Neuronal stem cell (in vitro differentiated cells): ENCODE measurements at regions not wholly inside any gene's neighbourhood (a gene's known extent, or its start where the extent isn't known, plus 50 kb on each side); places are given as distances from the start of the nearest gene placed in this dataset.

Experiments
- DNase-seq: peaks from one replicate; pipeline ENCODE4 v3.0.0-alpha.2; 2013; ENCODE audit warnings: low spot score
- H2AFZ ChIP-seq: one replicate; pipeline ENCODE4 v1.6.1; 2013; ENCODE audit warnings: mild to moderate bottlenecking, low read length, inconsistent platforms
- H2AK5ac ChIP-seq: 2 replicates; pipeline ENCODE4 v1.6.1; 2013; ENCODE audit warnings: low read depth, mild to moderate bottlenecking, inconsistent platforms, low read length, moderate library complexity, mixed read lengths
- H2BK120ac ChIP-seq: 2 replicates; pipeline ENCODE4 v1.6.1; 2013; ENCODE audit warnings: low read depth, mild to moderate bottlenecking, inconsistent platforms, low read length, moderate library complexity, mixed read lengths
- H2BK12ac ChIP-seq: one replicate; pipeline ENCODE4 v1.6.1; 2013; ENCODE audit warnings: low read length, inconsistent platforms
- H2BK15ac ChIP-seq: 2 replicates; pipeline ENCODE4 v1.6.1; 2013; ENCODE audit warnings: mild to moderate bottlenecking, low read length, inconsistent platforms, mixed read lengths
- H2BK5ac ChIP-seq: one replicate; pipeline ENCODE4 v1.6.1; 2013; ENCODE audit warnings: inconsistent platforms, mild to moderate bottlenecking, low read length, moderate library complexity
- H3K14ac ChIP-seq: one replicate; pipeline ENCODE4 v1.6.1; 2013; ENCODE audit warnings: low read length, inconsistent platforms
- H3K18ac ChIP-seq: 2 replicates; pipeline ENCODE4 v1.6.1; 2013; ENCODE audit warnings: low read length, inconsistent platforms
- H3K23ac ChIP-seq: 2 replicates; pipeline ENCODE4 v1.6.1; 2013; ENCODE audit warnings: low read depth, mild to moderate bottlenecking, mixed read lengths, low read length, inconsistent platforms; ENCODE audit not compliant: poor library complexity
- H3K27ac ChIP-seq: replicated peaks from 3 replicates; pipeline ENCODE4 v1.5.1; 2013; ENCODE audit warnings: low read length, inconsistent platforms
- H3K27me3 ChIP-seq, 3 experiments: 2 replicates each; pipeline ENCODE4 v1.6.1; 2013; ENCODE audit warnings: low read length in 3 of 3, mild to moderate bottlenecking in 2 of 3, inconsistent platforms in 1 of 3, low read depth in 1 of 3, mixed read lengths in 1 of 3, moderate library complexity in 1 of 3; ENCODE audit not compliant: control insufficient read depth in 3 of 3, insufficient read depth in 3 of 3
- H3K36me3 ChIP-seq, 2 donors: replicated peaks in 1 of 2; 2 replicates each; pipeline ENCODE4 v1.6.1; 2013; ENCODE audit warnings: low read length in 2 of 2; ENCODE audit not compliant: control insufficient read depth in 2 of 2, insufficient read depth in 2 of 2
- H3K4ac ChIP-seq: 2 replicates; pipeline ENCODE4 v1.6.1; 2013; ENCODE audit warnings: inconsistent platforms, mild to moderate bottlenecking, low read length, moderate library complexity
- H3K4me1 ChIP-seq, 2 donors: 1 replicate in 1 of 2; 2 replicates in 1 of 2; pipeline ENCODE4 v1.6.1; 2013; ENCODE audit warnings: low read length in 2 of 2, low read depth in 1 of 2; ENCODE audit not compliant: control insufficient read depth in 2 of 2, insufficient read depth in 1 of 2
- H3K4me2 ChIP-seq: one replicate; pipeline ENCODE4 v1.6.1; 2013; ENCODE audit warnings: mild to moderate bottlenecking, low read length, inconsistent platforms; ENCODE audit not compliant: insufficient read depth, poor library complexity, severe bottlenecking
- H3K4me3 ChIP-seq, 2 donors: 2 replicates each; pipeline ENCODE4 v1.5.1; 2013; ENCODE audit warnings: low read length in 2 of 2, mild to moderate bottlenecking in 2 of 2, inconsistent platforms in 1 of 2, moderate library complexity in 1 of 2
- H3K79me1 ChIP-seq: one replicate; pipeline ENCODE4 v1.6.1; 2013; ENCODE audit warnings: low read depth, mild to moderate bottlenecking, inconsistent platforms, low read length, moderate library complexity
- H3K9ac ChIP-seq: one replicate; pipeline ENCODE4 v1.6.1; 2013; ENCODE audit warnings: mild to moderate bottlenecking, low read depth, low read length, inconsistent platforms; ENCODE audit not compliant: poor library complexity
- H3K9me3 ChIP-seq, 2 donors: replicated peaks in 1 of 2; 2 replicates each; pipeline versions ENCODE3 to v1.6.1; 2013; ENCODE audit warnings: low read length in 2 of 2, mild to moderate bottlenecking in 2 of 2, inconsistent platforms in 1 of 2, low read depth in 1 of 2, mixed read lengths in 1 of 2, moderate library complexity in 1 of 2; ENCODE audit not compliant: control insufficient read depth in 2 of 2, insufficient read depth in 1 of 2
- H4K8ac ChIP-seq: one replicate; pipeline ENCODE4 v1.6.1; 2013; ENCODE audit warnings: low read depth, mild to moderate bottlenecking, inconsistent platforms, low read length, moderate library complexity
- H4K91ac ChIP-seq: one replicate; pipeline ENCODE4 v1.6.1; 2013; ENCODE audit warnings: low read length, low read depth, mild to moderate bottlenecking, inconsistent platforms; ENCODE audit not compliant: poor library complexity
- WGBS, 2 donors: extraction: QIAGEN DNeasy Blood & Tissue Kit; methylation state at CpG; one replicate each; pipeline ENCODE4 v1.1.7; 2013; ENCODE audit warnings: missing lambda C conversion rate in 2 of 2, mixed read lengths in 1 of 2; ENCODE audit not compliant: insufficient read length in 2 of 2, insufficient replicate concordance in 1 of 2; ENCODE audit errors: extremely low coverage in 2 of 2; 5-methylcytosine and 5-hydroxymethylcytosine counted together

GRCh38 chr1:79264975-79265818 lies 258.7 kb upstream of the ADGRL4 start:
- H3K4me1 ChIP-seq: peaks cover 5 to 10% of the 10 kb centered on the region in 2 donors
- H3K4me2 ChIP-seq: no peak overlapping the region
- H3K27me3 ChIP-seq: no peaks in the 10 kb centered on the region
- H2BK12ac ChIP-seq: no peak overlapping the region
- H3K79me1 ChIP-seq: no peaks in the 10 kb centered on the region
- no peak overlapping the region for H3K14ac ChIP-seq
- no peak overlapping the region for H2BK5ac ChIP-seq
- no peaks in the 10 kb centered on the region for H3K36me3 ChIP-seq
- no peak overlapping the region for H4K91ac ChIP-seq
- H3K9ac ChIP-seq: no peak overlapping the region
- no peak overlapping the region for H3K27ac ChIP-seq
- H3K4ac ChIP-seq: no peak overlapping the region
- H2BK120ac ChIP-seq: no peak overlapping the region
- H3K23ac ChIP-seq: no peak overlapping the region
- no CpG with 5 or more reads among the region's 4 CpGs for WGBS, 2 donors
- no peak overlapping the region for H4K8ac ChIP-seq
- no peak overlapping the region for H2AFZ ChIP-seq
- no peaks in the 10 kb centered on the region for H3K9me3 ChIP-seq
- no peak overlapping the region for H2BK15ac ChIP-seq
- no peak overlapping the region for H2AK5ac ChIP-seq
- H3K18ac ChIP-seq: no peak overlapping the region
- no peak for DNase-seq
- no peak overlapping the region for H3K4me3 ChIP-seq

DNA sequence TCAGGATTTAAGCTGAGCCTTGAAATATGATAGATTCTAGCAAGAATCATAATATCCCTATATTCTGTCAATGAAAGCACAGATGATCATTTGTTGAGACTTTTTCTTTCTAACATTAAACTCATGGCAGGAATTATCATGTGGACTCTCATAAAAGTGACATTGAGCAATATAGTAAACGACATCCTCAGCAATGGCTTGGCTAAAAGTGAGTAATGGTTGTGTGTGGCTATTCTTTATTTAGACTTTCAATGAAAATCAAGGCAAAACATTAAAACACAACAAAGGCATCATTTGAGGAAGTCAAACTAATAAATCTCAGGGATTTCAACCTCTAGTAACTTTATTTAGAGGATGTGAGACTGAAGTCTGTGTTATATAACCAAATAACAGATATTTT lies 257.8 kb upstream of the ADGRL4 start:
- Histone ChIP-seq H2BK12ac (no peak overlapping the region), H3K27ac (no peak overlapping the region), H2BK120ac (no peak overlapping the region), H3K9ac (no peak overlapping the region), H3K79me1 (no peaks in the 10 kb centered on the region), H3K27me3 (no peaks in the 10 kb centered on the region), H2AK5ac (no peak overlapping the region), H3K9me3 (no peaks in the 10 kb centered on the region), H3K4me2 (no peak overlapping the region), H3K36me3 (no peaks in the 10 kb centered on the region), H3K4ac (no peak overlapping the region), H3K4me1 (peaks cover 5 to 10% of the 10 kb centered on the region in 2 donors), H4K8ac (no peak overlapping the region), H3K23ac (no peak overlapping the region), H2AFZ (no peak overlapping the region), H3K14ac (no peak overlapping the region), H4K91ac (no peak overlapping the region), H3K4me3 (no peak overlapping the region), H3K18ac (no peak overlapping the region), H2BK5ac (no peak overlapping the region), H2BK15ac (no peak overlapping the region)
- WGBS, 2 donors: no CpG with 5 or more reads among the region's 1 CpG
- no peak for DNase-seq

- Histone ChIP-seq H3K14ac (no peak overlapping the region), H4K8ac (no peak overlapping the region), H3K4me2 (no peak overlapping the region), H3K23ac (no peak overlapping the region), H3K18ac (no peak overlapping the region), H3K4ac (no peak overlapping the region), H2BK15ac (no peak overlapping the region), H3K4me1 (peaks cover 5 to 13% of the 10 kb centered on the region in 2 donors), H3K36me3 (no peaks in the 10 kb centered on the region), H3K4me3 (no peak overlapping the region), H2BK120ac (no peak overlapping the region), H2BK5ac (no peak overlapping the region), H3K9me3 (no peaks in the 10 kb centered on the region), H3K9ac (no peak overlapping the region), H3K27me3 (no peaks in the 10 kb centered on the region), H2BK12ac (no peak overlapping the region), H3K79me1 (no peaks in the 10 kb centered on the region), H2AFZ (peak overlapping the region; percentile 55), H2AK5ac (no peak overlapping the region), H3K27ac (no peak overlapping the region), H4K91ac (no peak overlapping the region)
- no peak for DNase-seq
- WGBS, 2 donors: no CpG with 5 or more reads among the region's 3 CpGs
Measured at GRCh38 chr1:79262745-79263258, 256.3 kb upstream of the ADGRL4 start.

DNA sequence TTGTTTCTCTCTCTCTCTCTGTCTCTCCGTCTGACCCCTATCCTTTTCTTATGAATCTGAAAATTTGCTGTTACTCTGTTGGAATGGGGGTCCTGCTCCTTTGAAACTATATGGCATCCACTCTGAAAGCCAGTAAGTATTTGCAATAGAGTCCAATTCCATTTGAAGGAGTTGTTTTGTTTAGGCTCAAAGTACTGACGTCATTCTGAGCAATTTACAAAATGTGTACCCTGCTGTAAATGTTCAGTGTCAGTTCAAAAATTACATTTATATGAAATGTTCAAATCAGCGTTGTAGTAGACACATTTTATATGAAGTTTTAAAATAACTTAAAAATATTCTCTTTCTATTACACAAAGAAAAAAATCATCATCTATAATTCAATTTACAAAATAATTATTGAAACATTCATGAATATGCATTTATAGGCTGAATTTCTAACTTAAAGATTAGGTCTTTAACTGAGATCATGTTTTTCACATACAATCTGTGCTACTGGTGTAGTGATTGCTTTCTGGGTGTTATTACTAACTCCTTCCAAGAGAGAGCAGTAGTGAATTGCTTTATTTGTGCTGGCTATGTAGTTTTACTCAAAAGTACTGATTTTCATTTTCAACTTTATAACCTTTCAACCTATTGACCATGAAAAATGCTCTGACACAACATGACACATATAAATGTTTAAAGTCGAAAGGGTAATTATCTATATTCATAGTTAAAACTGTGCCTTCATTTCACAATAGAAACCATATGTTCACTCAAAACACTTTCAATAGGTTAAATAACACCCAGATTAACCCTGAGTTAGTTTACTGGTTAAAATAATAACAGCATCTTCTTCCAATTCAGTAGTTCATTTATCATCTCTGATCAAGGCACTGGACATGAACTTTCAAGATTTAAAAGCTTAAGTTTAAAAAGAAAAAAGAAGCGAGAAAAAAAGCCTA lies 253.1 kb upstream of the ADGRL4 start:
- H3K18ac ChIP-seq: no peak overlapping the region
- no peak overlapping the region for H3K4me3 ChIP-seq
- no peak overlapping the region for H2AFZ ChIP-seq
- H2BK15ac ChIP-seq: no peak overlapping the region
- DNase-seq: no peak
- no peaks in the 10 kb centered on the region for H3K36me3 ChIP-seq
- no peak overlapping the region for H3K4ac ChIP-seq
- H3K4me1 ChIP-seq: peaks cover 5 to 13% of the 10 kb centered on the region in 2 donors
- no peaks in the 10 kb centered on the region for H3K79me1 ChIP-seq
- H3K23ac ChIP-seq: no peak overlapping the region
- H3K9ac ChIP-seq: no peak overlapping the region
- no peak overlapping the region for H4K91ac ChIP-seq
- H4K8ac ChIP-seq: no peak overlapping the region
- no peak overlapping the region for H2BK5ac ChIP-seq
- H2BK12ac ChIP-seq: no peak overlapping the region
- H3K9me3 ChIP-seq: no peaks in the 10 kb centered on the region
- WGBS, 2 donors: no CpG with 5 or more reads among the region's 5 CpGs
- no peak overlapping the region for H2BK120ac ChIP-seq
- no peaks in the 10 kb centered on the region for H3K27me3 ChIP-seq
- H3K14ac ChIP-seq: no peak overlapping the region
- no peak overlapping the region for H3K4me2 ChIP-seq
- H2AK5ac ChIP-seq: no peak overlapping the region
- no peak overlapping the region for H3K27ac ChIP-seq
